Kidney epithelial cell (primary cell): ENCODE measurements at regions not wholly inside any gene's neighbourhood (a gene's known extent, or its start where the extent isn't known, plus 50 kb on each side); places are given as distances from the start of the nearest gene placed in this dataset.
"Not testable (repeated sequence)": the region's sequence is repeated elsewhere in the genome, so short reads cannot be mapped to it uniquely, and the experiment has no call there.

Source experiments
- DNase-seq: peaks from one replicate; pipeline ENCODE4 v3.0.0-alpha.2; 2010; ENCODE audit warnings: low read depth
- H3K27me3 ChIP-seq: 2 replicates; pipeline ENCODE4 v1.6.0; 2011; ENCODE audit warnings: low read length; ENCODE audit not compliant: control insufficient read depth, insufficient read depth
- H3K36me3 ChIP-seq: 2 replicates; pipeline ENCODE4 v1.5.1; 2011; ENCODE audit warnings: low read length; ENCODE audit not compliant: control insufficient read depth, insufficient read depth
- H3K4me3 ChIP-seq: 2 replicates; pipeline ENCODE4 v1.5.1; 2011; ENCODE audit warnings: low read depth, mild to moderate bottlenecking, control low read depth, low read length
- TF ChIP-seq, protein P1 (sequence below): IDR thresholded peaks from 2 replicates; pipeline ENCODE4 v1.5.1; 2011; ENCODE audit warnings: mild to moderate bottlenecking, moderate library complexity, low read length, control low read depth, inconsistent platforms; ENCODE audit not compliant: insufficient read depth, poor library complexity, severe bottlenecking

DNA sequence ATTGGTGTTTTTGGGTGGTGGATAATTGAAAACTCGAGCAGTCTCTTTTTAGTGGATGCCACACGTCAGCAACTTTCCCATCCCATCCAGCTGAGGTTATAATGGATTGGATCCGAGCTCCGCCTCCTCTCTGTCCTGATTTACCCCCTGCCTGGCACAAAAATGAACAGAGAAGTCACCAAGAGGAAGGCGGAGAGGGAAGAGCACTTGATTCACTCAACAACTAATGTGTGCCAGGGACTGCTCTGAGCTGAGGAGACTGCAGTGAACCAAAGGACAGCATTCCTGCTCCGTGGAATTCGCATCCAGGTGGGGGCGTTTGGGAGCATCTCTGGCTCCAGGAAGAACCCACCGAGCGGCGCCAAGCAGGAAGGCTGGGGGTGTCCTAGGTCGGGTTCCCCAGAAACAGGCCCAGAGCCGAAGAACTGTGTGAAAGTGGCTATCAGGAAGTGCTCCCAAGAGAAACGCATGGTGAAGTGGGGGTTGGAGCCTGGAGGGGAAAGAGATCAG is 95.8 kb upstream of the NAA20 start:
- DNase-seq, result no peak
- no peaks in the 10 kb centered on the region for H3K27me3 ChIP-seq
- H3K36me3 ChIP-seq, result no peaks in the 10 kb centered on the region
- TF ChIP-seq, protein P1, sequence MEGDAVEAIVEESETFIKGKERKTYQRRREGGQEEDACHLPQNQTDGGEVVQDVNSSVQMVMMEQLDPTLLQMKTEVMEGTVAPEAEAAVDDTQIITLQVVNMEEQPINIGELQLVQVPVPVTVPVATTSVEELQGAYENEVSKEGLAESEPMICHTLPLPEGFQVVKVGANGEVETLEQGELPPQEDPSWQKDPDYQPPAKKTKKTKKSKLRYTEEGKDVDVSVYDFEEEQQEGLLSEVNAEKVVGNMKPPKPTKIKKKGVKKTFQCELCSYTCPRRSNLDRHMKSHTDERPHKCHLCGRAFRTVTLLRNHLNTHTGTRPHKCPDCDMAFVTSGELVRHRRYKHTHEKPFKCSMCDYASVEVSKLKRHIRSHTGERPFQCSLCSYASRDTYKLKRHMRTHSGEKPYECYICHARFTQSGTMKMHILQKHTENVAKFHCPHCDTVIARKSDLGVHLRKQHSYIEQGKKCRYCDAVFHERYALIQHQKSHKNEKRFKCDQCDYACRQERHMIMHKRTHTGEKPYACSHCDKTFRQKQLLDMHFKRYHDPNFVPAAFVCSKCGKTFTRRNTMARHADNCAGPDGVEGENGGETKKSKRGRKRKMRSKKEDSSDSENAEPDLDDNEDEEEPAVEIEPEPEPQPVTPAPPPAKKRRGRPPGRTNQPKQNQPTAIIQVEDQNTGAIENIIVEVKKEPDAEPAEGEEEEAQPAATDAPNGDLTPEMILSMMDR, result no peak
- H3K4me3 ChIP-seq, result no peak overlapping the region

DNA sequence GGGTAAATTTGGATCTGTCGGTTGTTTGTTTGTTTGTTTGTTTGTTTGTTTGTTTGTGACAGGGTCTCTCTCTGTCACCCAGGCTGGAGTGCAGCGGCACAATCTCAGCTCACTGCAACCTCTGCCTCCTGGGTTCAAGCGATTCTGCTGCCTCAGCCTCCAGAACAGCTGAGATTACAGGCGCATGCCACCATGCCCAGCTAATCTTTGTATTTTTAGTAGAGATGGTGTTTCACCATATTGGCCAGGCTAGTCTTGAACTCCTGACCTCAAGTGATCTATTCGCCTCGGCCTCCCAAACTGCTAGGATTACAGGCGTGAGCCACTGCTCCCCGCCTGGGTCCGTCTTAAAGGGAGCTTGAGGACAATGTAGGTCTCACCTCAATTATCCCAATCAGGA is 95.3 kb upstream of the NAA20 start:
- DNase-seq, result not testable (repeated sequence)

DNA sequence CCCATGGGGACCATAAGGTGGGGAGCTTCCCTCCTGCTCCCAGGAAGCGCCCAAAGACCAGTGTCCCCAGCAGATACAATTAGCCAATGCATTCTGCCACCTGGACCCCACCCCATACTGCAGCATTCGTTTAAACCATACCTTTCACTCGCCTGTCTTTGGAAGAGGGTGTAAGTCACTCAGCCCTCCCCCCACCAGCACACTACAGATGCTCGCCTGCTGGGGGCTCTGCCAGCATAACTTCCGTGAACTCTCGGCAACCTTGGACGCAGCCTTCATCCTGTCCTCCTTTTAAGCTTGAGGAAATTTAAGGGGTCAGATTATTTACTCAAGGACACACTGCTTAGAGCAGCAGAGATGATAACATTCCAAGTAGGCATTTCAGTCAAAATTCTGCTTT is 94.4 kb upstream of the NAA20 start:
- no peaks in the 10 kb centered on the region for H3K36me3 ChIP-seq
- no peak for DNase-seq
- no peaks in the 10 kb centered on the region for H3K27me3 ChIP-seq
- H3K4me3 ChIP-seq, result no peak overlapping the region
- TF ChIP-seq, protein P1, result no peak

More for the DNA sequence above, 95.3 kb upstream of the NAA20 start:
- H3K27me3 ChIP-seq, H3K4me3 ChIP-seq, H3K36me3 ChIP-seq: not testable (repeated sequence)

DNA sequence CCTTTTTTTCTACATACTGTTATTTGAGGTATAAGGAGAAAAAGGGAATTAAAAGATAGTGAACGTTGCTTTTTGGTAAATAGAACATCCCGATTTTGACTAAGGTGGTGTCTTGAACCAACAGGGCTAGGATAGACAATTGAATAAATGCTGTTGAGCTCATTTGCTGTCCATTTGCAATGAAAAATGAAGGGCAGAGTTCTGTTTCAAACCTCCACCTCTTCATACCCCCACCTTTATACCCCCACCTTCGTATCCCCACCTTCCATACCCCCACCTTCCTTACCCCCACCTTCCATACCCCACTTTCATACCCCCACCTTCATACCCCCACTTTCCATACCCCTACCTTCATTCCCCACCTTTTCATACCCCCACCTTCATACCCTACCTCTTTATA is 93.4 kb upstream of the NAA20 start:
- DNase-seq, result no peak
- Histone ChIP-seq H3K4me3 (no peak overlapping the region), H3K27me3 (no peaks in the 10 kb centered on the region), H3K36me3 (no peaks in the 10 kb centered on the region)
- TF ChIP-seq, protein P1, result no peak

DNA sequence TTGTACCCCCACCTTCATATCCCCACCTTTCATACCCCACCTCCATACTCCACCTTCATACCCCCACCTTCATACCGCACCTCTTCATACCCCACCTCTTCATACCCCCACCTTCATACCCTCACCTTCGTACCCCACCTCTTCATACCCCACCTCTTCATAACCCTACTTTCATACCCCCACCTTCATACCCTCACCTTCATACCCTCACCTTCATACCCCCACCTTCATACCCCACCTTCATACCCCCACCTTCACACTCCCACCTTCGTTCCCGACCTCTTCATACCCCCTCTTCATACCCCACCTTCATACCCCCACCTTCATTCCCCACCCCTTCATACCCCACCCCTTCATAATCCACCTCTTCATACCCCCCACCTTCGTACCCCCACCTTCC is 92.9 kb upstream of the NAA20 start:
- Histone ChIP-seq H3K4me3 (no peak overlapping the region), H3K36me3 (no peaks in the 10 kb centered on the region)
- TF ChIP-seq, protein P1, result no peak

DNA sequence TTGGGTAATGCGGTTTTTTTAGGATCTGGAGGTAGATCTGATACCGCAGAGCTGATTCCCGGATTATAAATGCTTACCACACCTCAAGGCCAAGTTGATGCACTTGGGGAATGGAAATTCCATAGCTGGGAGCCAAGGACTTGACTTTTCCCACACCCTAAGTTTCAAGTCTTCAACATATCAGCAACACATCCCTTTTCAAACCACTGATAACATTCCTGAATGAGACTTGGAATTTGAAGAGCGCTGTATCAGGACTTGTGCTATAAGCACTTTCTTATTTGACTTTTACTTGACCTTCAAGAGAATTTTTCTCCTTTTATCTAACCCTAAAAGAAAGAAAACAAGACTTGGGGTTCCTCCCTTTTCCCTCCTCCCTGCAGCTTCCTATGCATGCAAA is 90.6 kb upstream of the NAA20 start:
- no peak overlapping the region for H3K4me3 ChIP-seq
- H3K27me3 ChIP-seq, result no peaks in the 10 kb centered on the region
- H3K36me3 ChIP-seq, result no peaks in the 10 kb centered on the region
- TF ChIP-seq, protein P1, result no peak
- DNase-seq, result no peak

More for the DNA sequence above, 92.9 kb upstream of the NAA20 start:
- no peak for DNase-seq
- no peaks in the 10 kb centered on the region for H3K27me3 ChIP-seq
